Neural cell (in vitro differentiated cells): ENCODE measurements at regions not wholly inside any gene's neighbourhood (a gene's known extent, or its start where the extent isn't known, plus 50 kb on each side); places are given as distances from the start of the nearest gene placed in this dataset.
A peak's percentile ranks its signal among the peaks of the same experiment; 100 is the strongest.

Experiments
- H2AFZ ChIP-seq: fragments of 200-600, 300-800 bp; sonication (generic), shearing (Covaris generic); 2 replicates; pipeline ENCODE4 v1.6.0; 2014; ENCODE audit warnings: low read depth, mild to moderate bottlenecking, antibody characterized with exemption, low read length, moderate library complexity
- H3F3A ChIP-seq: fragments of 200-600 bp; shearing (Covaris generic); 2 replicates; pipeline ENCODE4 v1.6.1; 2016; ENCODE audit warnings: mild to moderate bottlenecking, moderate library complexity, mixed read lengths, antibody characterized with exemption, low read length; ENCODE audit not compliant: insufficient read depth, poor library complexity, severe bottlenecking
- H3K27ac ChIP-seq: fragments of 200-600, 300-800 bp; sonication (generic), shearing (Covaris generic); 2 replicates; pipeline ENCODE4 v1.5.1; 2014; ENCODE audit warnings: mild to moderate bottlenecking, low read length, moderate library complexity
- H3K27me3 ChIP-seq: fragments of 300-800, 200-600 bp; sonication (generic), shearing (Covaris generic); 2 replicates; pipeline ENCODE4 v1.6.0; 2014; ENCODE audit warnings: mild to moderate bottlenecking, low read depth, low read length, moderate library complexity; ENCODE audit not compliant: insufficient read depth
- H3K36me3 ChIP-seq: fragments of 300-800, 200-600 bp; sonication (generic), shearing (Covaris generic); 2 replicates; pipeline ENCODE4 v1.5.1; 2014; ENCODE audit warnings: mild to moderate bottlenecking, antibody characterized with exemption, low read length, moderate library complexity; ENCODE audit not compliant: insufficient read depth
- H3K4me2 ChIP-seq: fragments of 300-800, 200-600 bp; sonication (generic), shearing (Covaris generic); 2 replicates; pipeline ENCODE4 v1.6.0; 2014; ENCODE audit warnings: mild to moderate bottlenecking, low read length
- H3K4me3 ChIP-seq: fragments of 300-800, 200-600 bp; sonication (generic), shearing (Covaris generic); 2 replicates; pipeline ENCODE4 v1.5.1; 2014; ENCODE audit warnings: mild to moderate bottlenecking, low read length, moderate library complexity
- H3K79me2 ChIP-seq: fragments of 200-600 bp; shearing (Covaris generic); replicated peaks from 2 replicates; pipeline ENCODE4 v1.6.0; 2014; ENCODE audit warnings: mild to moderate bottlenecking, low read length, moderate library complexity; ENCODE audit not compliant: insufficient read depth
- H3K9ac ChIP-seq: fragments of 300-800, 200-600 bp; sonication (generic), shearing (Covaris generic); 2 replicates; pipeline ENCODE4 v1.6.1; 2016; ENCODE audit warnings: mild to moderate bottlenecking, low read length, mixed read lengths
- H3K9me2 ChIP-seq: fragments of 200-600 bp; shearing (Covaris generic); 2 replicates; pipeline ENCODE4 v1.6.1; 2016; ENCODE audit warnings: mild to moderate bottlenecking, low read length, mixed read lengths; ENCODE audit not compliant: insufficient read depth
- H3K9me3 ChIP-seq: fragments of 200-600, 300-800 bp; sonication (generic), shearing (Covaris generic); 2 replicates; pipeline ENCODE4 v1.6.1; 2016; ENCODE audit warnings: mild to moderate bottlenecking, mixed run types, low read length, moderate library complexity, mixed read lengths
- H4K20me1 ChIP-seq: fragments of 200-600 bp; shearing (Covaris generic); 2 replicates; pipeline ENCODE4 v1.6.1; 2016; ENCODE audit warnings: mild to moderate bottlenecking, mixed run types; ENCODE audit not compliant: insufficient read depth
- EP300 ChIP-seq: fragments of 450-650 bp; conservative IDR thresholded peaks from 2 replicates; pipeline ENCODE4 v1.6.1; 2014; ENCODE audit warnings: antibody characterized with exemption, mild to moderate bottlenecking, moderate library complexity; ENCODE audit not compliant: poor library complexity, severe bottlenecking
- EZH2 ChIP-seq: fragments of 200-600, 300-800 bp; shearing (Covaris generic), sonication (generic); IDR thresholded peaks from 2 replicates; pipeline ENCODE4 v1.6.1; 2014; ENCODE audit warnings: antibody characterized with exemption, low read length, borderline replicate concordance, mild to moderate bottlenecking; ENCODE audit not compliant: insufficient read depth, poor library complexity, severe bottlenecking
- MXI1 ChIP-seq: fragments of 450-650 bp; conservative IDR thresholded peaks from 2 replicates; pipeline ENCODE4 v1.6.1; 2014; ENCODE audit warnings: antibody characterized with exemption, mild to moderate bottlenecking; ENCODE audit not compliant: poor library complexity, severe bottlenecking
- POLR2AphosphoS5 ChIP-seq: IDR thresholded peaks from 2 replicates; pipeline ENCODE4 v1.6.1; 2012
- RAD21 ChIP-seq: fragments of 450-650 bp; conservative IDR thresholded peaks from 2 replicates; pipeline ENCODE4 v1.6.1; 2014; ENCODE audit warnings: antibody characterized with exemption, mild to moderate bottlenecking, moderate library complexity
- SMC3 ChIP-seq: fragments of 450-650 bp; conservative IDR thresholded peaks from 2 replicates; pipeline ENCODE4 v1.6.1; 2014; ENCODE audit warnings: antibody characterized with exemption, mild to moderate bottlenecking, moderate library complexity; ENCODE audit not compliant: poor library complexity
- TAF1 ChIP-seq: IDR thresholded peaks from 2 replicates; pipeline ENCODE4 v1.6.1; 2012; ENCODE audit warnings: low read depth
- TF ChIP-seq, protein P1 (sequence below): IDR thresholded peaks from 2 replicates; pipeline ENCODE4 v1.6.1; 2012; ENCODE audit warnings: borderline replicate concordance
- TF ChIP-seq, protein P2 (sequence below): fragments of 450-650 bp; IDR thresholded peaks from 2 replicates; pipeline ENCODE4 v1.5.1; 2014; ENCODE audit warnings: antibody characterized with exemption, mild to moderate bottlenecking, moderate library complexity; ENCODE audit not compliant: poor library complexity, severe bottlenecking

DNA sequence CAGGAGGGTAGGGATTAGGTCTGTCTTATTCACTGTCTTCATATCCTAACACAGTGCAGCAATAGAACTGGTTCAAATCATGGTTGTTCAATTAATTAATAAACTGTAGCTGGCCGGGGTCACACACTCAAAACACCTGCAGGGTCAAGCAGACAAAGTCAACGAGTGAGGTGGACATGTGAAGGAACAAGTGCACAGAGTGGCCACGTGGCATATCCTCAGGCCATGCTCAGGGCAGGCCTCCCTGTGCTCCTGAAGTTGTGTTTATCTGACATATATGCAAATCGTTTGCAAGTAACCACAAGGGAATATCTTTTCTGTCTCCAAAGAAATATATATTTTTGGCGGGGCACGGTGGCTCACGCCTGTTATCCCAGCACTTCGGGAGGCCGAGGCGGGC lies 98.5 kb upstream of the ZMIZ1 start (continued):
- TF ChIP-seq, protein P1, sequence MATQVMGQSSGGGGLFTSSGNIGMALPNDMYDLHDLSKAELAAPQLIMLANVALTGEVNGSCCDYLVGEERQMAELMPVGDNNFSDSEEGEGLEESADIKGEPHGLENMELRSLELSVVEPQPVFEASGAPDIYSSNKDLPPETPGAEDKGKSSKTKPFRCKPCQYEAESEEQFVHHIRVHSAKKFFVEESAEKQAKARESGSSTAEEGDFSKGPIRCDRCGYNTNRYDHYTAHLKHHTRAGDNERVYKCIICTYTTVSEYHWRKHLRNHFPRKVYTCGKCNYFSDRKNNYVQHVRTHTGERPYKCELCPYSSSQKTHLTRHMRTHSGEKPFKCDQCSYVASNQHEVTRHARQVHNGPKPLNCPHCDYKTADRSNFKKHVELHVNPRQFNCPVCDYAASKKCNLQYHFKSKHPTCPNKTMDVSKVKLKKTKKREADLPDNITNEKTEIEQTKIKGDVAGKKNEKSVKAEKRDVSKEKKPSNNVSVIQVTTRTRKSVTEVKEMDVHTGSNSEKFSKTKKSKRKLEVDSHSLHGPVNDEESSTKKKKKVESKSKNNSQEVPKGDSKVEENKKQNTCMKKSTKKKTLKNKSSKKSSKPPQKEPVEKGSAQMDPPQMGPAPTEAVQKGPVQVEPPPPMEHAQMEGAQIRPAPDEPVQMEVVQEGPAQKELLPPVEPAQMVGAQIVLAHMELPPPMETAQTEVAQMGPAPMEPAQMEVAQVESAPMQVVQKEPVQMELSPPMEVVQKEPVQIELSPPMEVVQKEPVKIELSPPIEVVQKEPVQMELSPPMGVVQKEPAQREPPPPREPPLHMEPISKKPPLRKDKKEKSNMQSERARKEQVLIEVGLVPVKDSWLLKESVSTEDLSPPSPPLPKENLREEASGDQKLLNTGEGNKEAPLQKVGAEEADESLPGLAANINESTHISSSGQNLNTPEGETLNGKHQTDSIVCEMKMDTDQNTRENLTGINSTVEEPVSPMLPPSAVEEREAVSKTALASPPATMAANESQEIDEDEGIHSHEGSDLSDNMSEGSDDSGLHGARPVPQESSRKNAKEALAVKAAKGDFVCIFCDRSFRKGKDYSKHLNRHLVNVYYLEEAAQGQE = no peak

DNA sequence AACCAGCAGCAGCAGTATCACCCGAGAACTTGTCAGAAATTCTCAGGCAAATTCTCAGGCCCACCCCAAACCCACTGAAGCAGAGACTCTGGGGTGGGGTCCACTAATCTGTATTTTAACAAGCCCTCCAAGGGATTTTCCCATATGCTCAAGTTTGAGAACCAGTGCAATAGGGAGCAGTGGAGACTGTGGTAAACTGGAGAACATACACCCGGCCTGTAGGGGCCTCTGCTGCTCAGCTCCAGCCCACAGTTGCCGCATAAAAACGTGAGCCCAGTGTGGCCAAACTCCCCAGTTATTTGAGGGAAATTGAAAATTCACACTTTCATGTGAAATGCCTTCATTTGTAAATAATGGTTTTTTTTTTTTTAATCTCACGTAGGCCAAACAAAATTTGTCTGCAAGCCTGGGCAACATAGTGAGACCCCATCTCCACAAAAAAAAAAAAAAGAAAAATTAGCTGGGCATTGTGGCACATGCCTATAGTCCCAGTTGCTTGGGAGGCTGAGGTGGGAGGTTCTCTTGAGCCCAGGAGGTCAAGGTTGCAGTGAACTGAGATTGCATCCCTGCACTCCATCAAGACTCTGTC lies 97.6 kb upstream of the ZMIZ1 start:
- no peaks in the 10 kb centered on the region for H3K27me3 ChIP-seq
- H3K4me2 ChIP-seq = no peak overlapping the region
- no peaks in the 10 kb centered on the region for H3K9me3 ChIP-seq
- no peak overlapping the region for H3K9ac ChIP-seq
- peaks cover 7% of the 10 kb centered on the region for H3F3A ChIP-seq
- no peak overlapping the region for H2AFZ ChIP-seq
- H3K79me2 ChIP-seq = no peaks in the 10 kb centered on the region
- H3K36me3 ChIP-seq = no peaks in the 10 kb centered on the region
- H3K27ac ChIP-seq = no peak overlapping the region
- no peak overlapping the region for H3K4me3 ChIP-seq
- TF ChIP-seq RAD21 (no peak), POLR2AphosphoS5 (no peak)
- TF ChIP-seq, protein P2, sequence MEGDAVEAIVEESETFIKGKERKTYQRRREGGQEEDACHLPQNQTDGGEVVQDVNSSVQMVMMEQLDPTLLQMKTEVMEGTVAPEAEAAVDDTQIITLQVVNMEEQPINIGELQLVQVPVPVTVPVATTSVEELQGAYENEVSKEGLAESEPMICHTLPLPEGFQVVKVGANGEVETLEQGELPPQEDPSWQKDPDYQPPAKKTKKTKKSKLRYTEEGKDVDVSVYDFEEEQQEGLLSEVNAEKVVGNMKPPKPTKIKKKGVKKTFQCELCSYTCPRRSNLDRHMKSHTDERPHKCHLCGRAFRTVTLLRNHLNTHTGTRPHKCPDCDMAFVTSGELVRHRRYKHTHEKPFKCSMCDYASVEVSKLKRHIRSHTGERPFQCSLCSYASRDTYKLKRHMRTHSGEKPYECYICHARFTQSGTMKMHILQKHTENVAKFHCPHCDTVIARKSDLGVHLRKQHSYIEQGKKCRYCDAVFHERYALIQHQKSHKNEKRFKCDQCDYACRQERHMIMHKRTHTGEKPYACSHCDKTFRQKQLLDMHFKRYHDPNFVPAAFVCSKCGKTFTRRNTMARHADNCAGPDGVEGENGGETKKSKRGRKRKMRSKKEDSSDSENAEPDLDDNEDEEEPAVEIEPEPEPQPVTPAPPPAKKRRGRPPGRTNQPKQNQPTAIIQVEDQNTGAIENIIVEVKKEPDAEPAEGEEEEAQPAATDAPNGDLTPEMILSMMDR = no peak
- no peaks in the 10 kb centered on the region for H3K9me2 ChIP-seq
- no peaks in the 10 kb centered on the region for H4K20me1 ChIP-seq

DNA sequence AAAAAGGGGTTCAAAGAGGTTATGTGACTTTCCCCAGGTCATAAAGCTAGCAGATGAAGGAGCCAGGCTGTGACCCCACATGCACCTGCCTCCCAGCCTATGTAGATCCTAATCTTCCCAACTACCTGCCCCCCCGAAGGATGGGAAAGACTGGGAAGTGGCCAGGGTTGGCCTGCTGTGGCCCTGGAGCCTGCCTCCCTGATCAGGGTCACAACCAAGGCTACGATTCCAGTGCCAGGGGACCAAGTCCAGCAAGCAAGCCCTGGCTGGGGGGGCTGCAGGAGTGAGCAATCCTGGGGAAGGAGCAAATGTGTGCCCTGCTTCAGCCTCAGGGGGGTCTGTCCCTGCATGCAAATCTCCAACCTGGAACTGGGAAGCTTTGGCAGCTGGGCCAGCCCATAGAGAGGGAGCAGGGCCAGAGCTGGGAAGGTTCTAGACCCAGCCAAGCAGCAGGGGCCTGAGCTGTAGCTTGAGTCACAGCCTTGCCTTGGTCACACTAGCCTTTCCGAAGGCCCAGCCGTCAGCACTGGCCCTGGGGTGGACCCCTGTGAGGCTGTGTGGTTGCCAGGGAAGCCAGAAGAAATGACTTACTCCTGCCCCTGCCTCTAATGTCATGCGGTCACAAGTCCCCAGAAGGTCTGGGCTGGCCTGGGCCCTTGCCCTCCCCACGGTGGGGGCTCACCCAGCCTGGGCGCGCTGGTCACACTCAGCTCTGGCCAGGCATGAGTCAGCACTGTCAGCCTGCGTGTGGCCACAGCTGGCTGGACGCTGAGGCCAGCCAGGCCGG lies 96.4 kb upstream of the ZMIZ1 start:
- H3K27me3 ChIP-seq = no peaks in the 10 kb centered on the region
- H3K9me3 ChIP-seq = no peaks in the 10 kb centered on the region
- H3K27ac ChIP-seq = peak overlapping the region; percentile 95
- peak overlapping the region; percentile 77 for H3K4me2 ChIP-seq
- H3K9me2 ChIP-seq = no peaks in the 10 kb centered on the region
- no peaks in the 10 kb centered on the region for H4K20me1 ChIP-seq
- H3F3A ChIP-seq = peaks cover 7% of the 10 kb centered on the region
- no peaks in the 10 kb centered on the region for H3K79me2 ChIP-seq
- no peak for TF ChIP-seq EZH2
- TF ChIP-seq, protein P2 = no peak
- TF ChIP-seq, protein P1 = no peak
- no peak for TF ChIP-seq RAD21
- TF ChIP-seq TAF1 = no peak
- TF ChIP-seq MXI1 = no peak
- no peak for TF ChIP-seq POLR2AphosphoS5
- TF ChIP-seq SMC3 = no peak
- TF ChIP-seq EP300 = no peak
- H3K4me3 ChIP-seq = peak overlapping the region; percentile 66
- peak overlapping the region; percentile 86 for H3K9ac ChIP-seq
- no peak overlapping the region for H2AFZ ChIP-seq
- H3K36me3 ChIP-seq = no peaks in the 10 kb centered on the region
